Esophagus squamous epithelium (tissue), 5 donors: ENCODE measurements at regions not wholly inside any gene's neighbourhood (a gene's known extent, or its start where the extent isn't known, plus 50 kb on each side); places are given as distances from the start of the nearest gene placed in this dataset.

Experiments
- DNase-seq: peaks from one replicate; lab custom pipeline; 2025; lab: John Stamatoyannopoulos, UW
- H3K27ac ChIP-seq, 4 donors: fragments of 200-600 bp; sonication (generic); one replicate each; pipeline ENCODE4 v1.5.1; 2016 to 2019; ENCODE audit warnings: mild to moderate bottlenecking in 1 of 4
- H3K27me3 ChIP-seq, 4 donors: fragments of 200-600 bp; sonication (generic); 1 replicate in 3 of 4; 2 replicates in 1 of 4; pipeline versions ENCODE4 v1.5.1 to v1.6.0; 2017 to 2021; ENCODE audit warnings: antibody characterized with exemption in 1 of 4
- H3K36me3 ChIP-seq, 3 donors: fragments of 200-600 bp; sonication (generic); one replicate each; pipeline ENCODE4 v1.5.1; 2016 to 2019
- H3K4me1 ChIP-seq, 3 donors: fragments of 200-600 bp; sonication (generic); one replicate each; pipeline ENCODE4 v1.5.1; 2017 to 2019
- H3K4me3 ChIP-seq, 4 donors: fragments of 200-600 bp; sonication (generic); 1 replicate in 3 of 4; 2 replicates in 1 of 4; pipeline ENCODE4 v1.5.1; 2016 to 2019; ENCODE audit warnings: mild to moderate bottlenecking in 2 of 4, moderate library complexity in 1 of 4
- H3K9me3 ChIP-seq, 3 donors: fragments of 200-600 bp; sonication (generic); one replicate each; pipeline ENCODE4 v1.5.1; 2016 to 2019
- CTCF ChIP-seq, 6 experiments: fragments of 450-650 bp in 4 of 6; fragments of 200-600 bp in 2 of 6; sonication (generic) in 2 of 6; IDR thresholded peaks; one replicate each; pipeline ENCODE4 v1.5.1; 2016 to 2019; ENCODE audit warnings: antibody characterized with exemption in 6 of 6, mild to moderate bottlenecking in 4 of 6, moderate library complexity in 4 of 6
- POLR2A ChIP-seq, 4 donors: fragments of 450-650 bp; IDR thresholded peaks; one replicate each; pipeline ENCODE4 v1.6.1; 2017; ENCODE audit warnings: antibody characterized with exemption in 4 of 4, mild to moderate bottlenecking in 4 of 4, moderate library complexity in 3 of 4
- WGBS, 2 donors: methylation state at CpG; one replicate each; pipeline ENCODE4 v1.1.5; 2018; 5-methylcytosine and 5-hydroxymethylcytosine counted together
- intact Hi-C: fragments of 100-400 bp; cut with DNase I; formaldehyde crosslinking; loops from one replicate; pipeline ENCODE4 v1.15.0; 2022
- donor health status: DM: yes; HTN: yes; CAD: no.

- TF ChIP-seq CTCF (IDR thresholded peaks at IDR 0.05) = no peak
- TF ChIP-seq POLR2A (IDR thresholded peaks at IDR 0.05) = no peak
- H3K27ac ChIP-seq = peak overlapping the region; percentile 69 to 81 (median 76)
- DNase-seq = no peak
- no peaks in the 10 kb centered on the region for H3K36me3 ChIP-seq
- H3K27me3 ChIP-seq = no peaks in the 10 kb centered on the region
- peaks cover 0 to 19% (median 5%) of the 10 kb centered on the region in 3 donors for H3K4me1 ChIP-seq
- H3K4me3 ChIP-seq = peak overlapping the region in 1 of 4 donors; percentile 26
- intact Hi-C loops = no loop called here
- 36 to 62% methylated on average over 14 of the region's 15 CpGs for WGBS, 2 donors
- no peaks in the 10 kb centered on the region for H3K9me3 ChIP-seq
Observed at GRCh38 chr16:10308305-10309193, 77.3 kb upstream of the ATF7IP2 start.

- Histone ChIP-seq H3K4me1 (peaks cover 0 to 19% (median 5%) of the 10 kb centered on the region in 3 donors), H3K36me3 (no peaks in the 10 kb centered on the region), H3K27ac (peak overlapping the region; percentile 58 to 81 (median 76)), H3K9me3 (no peaks in the 10 kb centered on the region), H3K27me3 (no peaks in the 10 kb centered on the region), H3K4me3 (no peak overlapping the region)
- WGBS, 2 donors = 61 to 66% methylated on average over 10 to 11 of the region's 11 CpGs
- TF ChIP-seq POLR2A (IDR thresholded peaks at IDR 0.05) (no peak), CTCF (IDR thresholded peaks at IDR 0.05) (no peak)
- intact Hi-C loops = no loop called here
- no peak for DNase-seq
Observed at GRCh38 chr16:10309271-10309932, 76.5 kb upstream of the ATF7IP2 start.

- no peak for DNase-seq
- Histone ChIP-seq H3K4me1 (peaks cover 0 to 19% (median 5%) of the 10 kb centered on the region in 3 donors), H3K36me3 (no peaks in the 10 kb centered on the region), H3K9me3 (no peaks in the 10 kb centered on the region), H3K27me3 (no peaks in the 10 kb centered on the region), H3K27ac (no peak overlapping the region), H3K4me3 (no peak overlapping the region)
- WGBS, 2 donors = 63 to 64% methylated on average over 5 of the region's 5 CpGs
- intact Hi-C loops = loop anchor here (10.0 kb wide), 1 partner anchor 193 kb away; no protein-coding TSS in a partner anchor
- no peak for TF ChIP-seq CTCF (IDR thresholded peaks at IDR 0.05)
- no peak for TF ChIP-seq POLR2A (IDR thresholded peaks at IDR 0.05)
Observed at GRCh38 chr16:10312008-10312407, 73.9 kb upstream of the ATF7IP2 start.

GRCh38 chr16:10312784-10313724 is 72.8 kb upstream of the ATF7IP2 start:
- Histone ChIP-seq H3K36me3 (no peaks in the 10 kb centered on the region), H3K27ac (no peak overlapping the region), H3K4me1 (peaks cover 0 to 19% (median 5%) of the 10 kb centered on the region in 3 donors), H3K9me3 (no peaks in the 10 kb centered on the region), H3K4me3 (no peak overlapping the region), H3K27me3 (no peaks in the 10 kb centered on the region)
- no peak for TF ChIP-seq CTCF (IDR thresholded peaks at IDR 0.05)
- TF ChIP-seq POLR2A (IDR thresholded peaks at IDR 0.05) = no peak
- WGBS, 2 donors = 72 to 89% methylated on average over 7 of the region's 7 CpGs
- DNase-seq = no peak
- intact Hi-C loops = loop anchor here (10.0 kb wide), 1 partner anchor 192 kb away; no protein-coding TSS in a partner anchor
